HEK293 (cell line): ENCODE measurements at regions not wholly inside any gene's neighbourhood (a gene's known extent, or its start where the extent isn't known, plus 50 kb on each side); places are given as distances from the start of the nearest gene placed in this dataset.

Source experiments
- ZNF16 ChIP-seq: fragments of 450-650 bp; formaldehyde crosslinking; IDR thresholded peaks from 2 replicates; pipeline ENCODE4 v1.5.1; 2016; ENCODE audit warnings: low read depth, missing biosample characterization, missing genetic modification characterization
- ZNF335 ChIP-seq: fragments of 450-650 bp; formaldehyde crosslinking; conservative IDR thresholded peaks from 2 replicates; pipeline ENCODE4 v1.5.1; 2016; ENCODE audit warnings: missing biosample characterization, missing genetic modification characterization
- ZNF391 ChIP-seq: fragments of 450-650 bp; formaldehyde crosslinking; IDR thresholded peaks from 2 replicates; pipeline ENCODE4 v1.5.1; 2016; ENCODE audit warnings: low read depth, missing biosample characterization, missing genetic modification characterization, borderline replicate concordance
- ZXDB ChIP-seq: fragments of 450-650 bp; formaldehyde crosslinking; IDR thresholded peaks from 2 replicates; pipeline ENCODE4 v1.5.1; 2016; ENCODE audit warnings: missing biosample characterization, missing genetic modification characterization

DNA sequence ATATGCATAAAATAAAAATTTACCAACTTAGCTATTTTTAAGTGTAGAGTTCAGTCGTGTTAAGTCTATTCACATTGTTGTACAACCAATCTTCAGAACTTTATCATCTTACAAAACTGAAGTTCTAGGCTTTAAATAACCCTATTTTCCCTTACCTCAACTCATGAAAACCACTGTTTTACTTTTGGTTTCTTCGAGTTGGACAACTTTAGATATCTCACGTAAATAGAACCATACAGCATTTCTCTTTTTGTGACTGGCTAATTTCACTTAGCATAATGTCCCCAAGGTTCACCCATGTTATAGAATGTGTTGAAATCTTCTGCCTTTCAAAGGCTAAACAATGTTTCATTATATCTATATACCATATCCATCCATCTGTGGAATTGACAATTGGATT is 819.0 kb upstream of the ADGRL4 start:
- TF ChIP-seq ZXDB, result no peak
- no peak for TF ChIP-seq ZNF335 (tag by site-specific recombination)
- TF ChIP-seq ZNF391 (tag by site-specific recombination), result no peak
- TF ChIP-seq ZNF16 (tag by site-specific recombination), result no peak
